SK-N-MC (cell line): ENCODE measurements at regions not wholly inside any gene's neighbourhood (a gene's known extent, or its start where the extent isn't known, plus 50 kb on each side); places are given as distances from the start of the nearest gene placed in this dataset.

Experiments used
- DNase-seq: peaks from one replicate; pipeline ENCODE4 v3.0.0-alpha.2; 2011; ENCODE audit warnings: low read depth, low spot score
- H3K27ac ChIP-seq: fragments of 200-600 bp; sonication (generic); 2 replicates; pipeline ENCODE4 v1.5.1; 2016; ENCODE audit warnings: mixed run types
- H3K36me3 ChIP-seq: fragments of 200-600 bp; sonication (generic); 2 replicates; pipeline ENCODE4 v1.6.1; 2017; ENCODE audit warnings: antibody characterized with exemption, low read length, mixed read lengths; ENCODE audit not compliant: insufficient read depth
- H3K4me3 ChIP-seq: fragments of 200-600 bp; sonication (generic); 2 replicates; pipeline ENCODE4 v1.5.1; 2016
- H3K9ac ChIP-seq: fragments of 200-600 bp; sonication (generic); 2 replicates; pipeline ENCODE4 v1.8.0; 2017; ENCODE audit warnings: mixed run types, mixed read lengths; ENCODE audit not compliant: insufficient read length
- H3K9me3 ChIP-seq: fragments of 200-600 bp; sonication (generic); 2 replicates; pipeline ENCODE4 v1.6.1; 2017; ENCODE audit warnings: low read depth, mild to moderate bottlenecking, antibody characterized with exemption, low read length, moderate library complexity, mixed read lengths
- EZH2 ChIP-seq: fragments of 200-600 bp; sonication (generic); IDR thresholded peaks from one replicate; pipeline ENCODE4 v1.6.1; 2017; ENCODE audit warnings: antibody characterized with exemption
- FOXP2 ChIP-seq: optimal IDR thresholded peaks from 2 replicates; pipeline ENCODE3; 2011; ENCODE audit warnings: mild to moderate bottlenecking, moderate library complexity; ENCODE audit not compliant: insufficient read depth; ENCODE audit errors: extremely low read length, control extremely low read depth
- POLR2AphosphoS5 ChIP-seq: IDR thresholded peaks from 2 replicates; pipeline ENCODE4 v1.6.1; 2012; ENCODE audit warnings: mild to moderate bottlenecking, low read depth, low read length, borderline replicate concordance

- Histone ChIP-seq H3K9ac (no peak overlapping the region), H3K27ac (no peak overlapping the region), H3K4me3 (no peak overlapping the region), H3K9me3 (no peaks in the 10 kb centered on the region), H3K36me3 (no peaks in the 10 kb centered on the region)
- TF ChIP-seq EZH2 (no peak), POLR2AphosphoS5 (no peak), FOXP2 (no peak)
- DNase-seq: no peak
Measured at GRCh38 chr21:28215214-28215954, 777.3 kb downstream of the LTN1 start.

GRCh38 chr21:28214786-28215185 lies 777.9 kb downstream of the LTN1 start:
- Histone ChIP-seq H3K9ac (no peak overlapping the region), H3K36me3 (no peaks in the 10 kb centered on the region), H3K27ac (no peak overlapping the region), H3K9me3 (no peaks in the 10 kb centered on the region), H3K4me3 (no peak overlapping the region)
- DNase-seq: no peak
- no peak for TF ChIP-seq EZH2

GRCh38 chr21:28213261-28213660 lies 779.4 kb downstream of the LTN1 start:
- H3K36me3 ChIP-seq: no peaks in the 10 kb centered on the region
- no peak overlapping the region for H3K27ac ChIP-seq
- DNase-seq: no peak
- no peak overlapping the region for H3K9ac ChIP-seq
- TF ChIP-seq POLR2AphosphoS5: no peak
- no peak for TF ChIP-seq EZH2
- TF ChIP-seq FOXP2: no peak
- H3K9me3 ChIP-seq: no peaks in the 10 kb centered on the region
- no peak overlapping the region for H3K4me3 ChIP-seq

GRCh38 chr21:28212061-28212460 lies 780.6 kb downstream of the LTN1 start:
- Histone ChIP-seq H3K27ac (no peak overlapping the region), H3K36me3 (no peaks in the 10 kb centered on the region), H3K9ac (no peak overlapping the region), H3K9me3 (no peaks in the 10 kb centered on the region), H3K4me3 (no peak overlapping the region)
- TF ChIP-seq EZH2 (no peak), FOXP2 (no peak), POLR2AphosphoS5 (no peak)
- DNase-seq: no peak

GRCh38 chr21:28207436-28208173 lies 785.1 kb downstream of the LTN1 start:
- Histone ChIP-seq H3K9ac (peak overlapping the region; percentile 69), H3K36me3 (no peaks in the 10 kb centered on the region), H3K27ac (peak overlapping the region; percentile 99), H3K4me3 (peak overlapping the region; percentile 74), H3K9me3 (no peaks in the 10 kb centered on the region)
- peak; percentile 97 for DNase-seq
- peak; percentile 61; the same call in 1 of the 2 replicates for TF ChIP-seq POLR2AphosphoS5
- no peak for TF ChIP-seq EZH2
- TF ChIP-seq FOXP2: peak; percentile 95

GRCh38 chr21:28200726-28201125 lies 792.0 kb downstream of the LTN1 start:
- Histone ChIP-seq H3K9me3 (peaks cover 2% of the 10 kb centered on the region; the same call in 1 of the 2 replicates), H3K9ac (no peak overlapping the region), H3K27ac (0 out of 2 replicates have a peak overlapping the region, but pooled peaks have one; percentile 43), H3K36me3 (no peaks in the 10 kb centered on the region), H3K4me3 (no peak overlapping the region)
- TF ChIP-seq EZH2 (no peak), FOXP2 (no peak), POLR2AphosphoS5 (no peak)
- DNase-seq: no peak

- Histone ChIP-seq H3K9me3 (peaks cover 2% of the 10 kb centered on the region; the same call in 1 of the 2 replicates), H3K27ac (peak overlapping the region; percentile 58), H3K4me3 (no peak overlapping the region), H3K36me3 (no peaks in the 10 kb centered on the region), H3K9ac (no peak overlapping the region)
- peak; percentile 62 for DNase-seq
- TF ChIP-seq FOXP2 (no peak), EZH2 (no peak), POLR2AphosphoS5 (no peak)
Measured at GRCh38 chr21:28196981-28197380, 795.7 kb downstream of the LTN1 start.

GRCh38 chr21:28193189-28193588 lies 799.5 kb downstream of the LTN1 start:
- Histone ChIP-seq H3K9me3 (no peaks in the 10 kb centered on the region), H3K9ac (no peak overlapping the region), H3K36me3 (no peaks in the 10 kb centered on the region), H3K4me3 (no peak overlapping the region), H3K27ac (no peak overlapping the region)
- TF ChIP-seq FOXP2: no peak
- TF ChIP-seq EZH2: no peak
- no peak for TF ChIP-seq POLR2AphosphoS5
- DNase-seq: no peak
